GM12875 (cell line): ENCODE measurements at regions not wholly inside any gene's neighbourhood (a gene's known extent, or its start where the extent isn't known, plus 50 kb on each side); places are given as distances from the start of the nearest gene placed in this dataset.
"Not testable (repeated sequence)": the region's sequence is repeated elsewhere in the genome, so short reads cannot be mapped to it uniquely, and the experiment has no call there.

Source experiments
- H3K4me3 ChIP-seq: one replicate; pipeline ENCODE4 v1.5.1; 2011; ENCODE audit warnings: low read depth, low read length, control low read depth
- CTCF ChIP-seq: IDR thresholded peaks from 2 replicates; pipeline ENCODE4 v1.5.1; 2011; ENCODE audit warnings: low read depth, mild to moderate bottlenecking, control low read depth, inconsistent platforms, low read length, moderate library complexity, borderline replicate concordance; ENCODE audit not compliant: insufficient read depth

DNA sequence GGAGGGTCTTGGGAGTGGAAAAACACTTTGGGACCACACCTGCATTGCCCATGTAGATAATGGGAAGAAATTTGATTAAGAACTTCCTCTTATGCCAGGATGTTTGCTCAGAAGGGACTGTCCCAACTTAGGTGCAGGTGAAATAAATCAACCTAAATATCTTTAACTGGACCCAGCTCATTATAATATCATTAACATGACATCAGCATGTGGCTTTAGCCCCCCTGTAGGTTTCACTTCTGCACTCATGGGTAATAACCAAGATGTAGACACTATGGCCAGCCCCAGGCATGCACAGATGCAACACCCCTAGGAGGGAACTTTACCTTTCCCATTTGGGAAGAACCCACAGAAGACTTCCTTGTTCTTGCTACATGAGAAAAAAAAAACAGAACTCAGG lies 227.4 kb upstream of the ZNF804A start:
- TF ChIP-seq CTCF = no peak
- no peak overlapping the region for H3K4me3 ChIP-seq

DNA sequence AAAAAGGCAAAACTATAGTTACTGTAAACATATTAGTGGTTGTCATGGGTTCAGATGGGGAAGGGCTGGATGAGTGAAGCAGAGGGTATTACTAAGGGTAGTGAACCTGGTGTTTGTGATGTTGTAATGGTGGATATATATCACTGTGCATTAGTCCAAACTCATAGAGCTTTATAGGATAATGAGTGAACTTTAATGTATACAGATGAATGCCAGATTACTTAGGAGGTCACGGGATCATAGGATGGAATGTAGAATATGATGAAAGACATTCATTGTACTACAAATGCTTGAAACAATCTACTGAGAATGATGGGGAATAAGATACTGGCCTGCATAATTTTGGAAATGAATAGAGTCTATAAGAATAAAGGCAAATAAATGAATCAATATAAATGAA lies 226.7 kb upstream of the ZNF804A start:
- TF ChIP-seq CTCF = no peak
- H3K4me3 ChIP-seq = no peak overlapping the region

- H3K4me3 ChIP-seq = no peak overlapping the region
- TF ChIP-seq CTCF = no peak
Observed at GRCh38 chr2:184372484-184372883, 225.8 kb upstream of the ZNF804A start.

DNA sequence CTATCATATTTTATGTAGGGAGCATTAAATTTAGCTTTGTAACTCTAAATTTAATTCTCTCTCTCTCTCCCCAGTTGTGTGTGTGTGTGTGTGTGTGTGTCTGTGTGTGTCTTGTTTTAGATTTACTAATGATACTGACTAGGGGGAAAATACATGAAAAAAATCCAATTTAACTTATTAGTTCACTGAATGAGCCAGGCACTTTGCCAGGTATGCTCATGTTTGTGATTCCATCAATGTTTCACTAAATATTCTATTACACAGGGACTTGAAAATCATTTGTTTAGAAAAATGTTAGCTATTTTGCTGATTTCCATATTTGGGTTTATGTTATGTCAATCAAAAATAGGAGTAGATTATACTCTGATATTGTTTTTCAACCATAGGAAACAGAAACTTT lies 203.7 kb upstream of the ZNF804A start:
- no peak for TF ChIP-seq CTCF
- H3K4me3 ChIP-seq = no peak overlapping the region

DNA sequence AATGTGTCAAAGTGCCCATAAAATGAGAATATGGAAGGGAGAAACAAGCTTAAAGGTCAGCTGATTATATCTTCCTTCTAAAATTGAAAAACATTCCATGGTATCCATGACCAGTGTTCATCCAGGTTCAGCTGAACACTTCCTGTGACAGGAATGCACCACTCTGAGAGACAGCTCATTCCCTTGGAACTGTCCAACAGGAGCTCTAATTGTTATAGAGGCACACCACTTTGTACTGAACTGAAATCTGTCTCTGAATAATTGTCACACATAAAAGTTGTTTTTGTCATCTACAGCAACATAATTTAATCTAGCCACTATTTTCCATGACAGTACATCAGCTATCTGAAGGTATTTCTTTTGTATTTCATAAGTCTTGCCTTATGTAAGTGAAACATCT lies 195.9 kb upstream of the ZNF804A start:
- H3K4me3 ChIP-seq = no peak overlapping the region
- TF ChIP-seq CTCF = no peak

- not testable (repeated sequence) for H3K4me3 ChIP-seq
Observed at GRCh38 chr2:184407041-184407630, 191.2 kb upstream of the ZNF804A start.

DNA sequence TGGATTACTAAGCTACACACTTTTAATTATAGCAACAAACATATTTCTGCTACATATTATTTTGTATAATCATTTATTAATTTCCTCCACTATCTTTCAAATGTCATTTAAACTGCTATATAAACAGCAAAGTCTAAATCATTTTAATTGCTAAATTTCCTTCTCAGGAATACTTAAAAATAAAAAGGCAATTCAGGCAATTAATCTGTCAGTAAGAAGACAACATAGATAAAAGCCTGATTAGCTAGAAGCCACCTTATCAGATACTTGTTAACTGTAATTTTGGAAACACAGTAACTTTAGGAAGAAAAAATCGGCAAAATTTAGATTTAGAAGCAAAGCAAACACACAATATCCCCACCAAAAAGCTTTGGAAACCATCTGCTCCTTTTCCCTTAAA lies 188.2 kb upstream of the ZNF804A start:
- H3K4me3 ChIP-seq = no peak overlapping the region
- no peak for TF ChIP-seq CTCF

DNA sequence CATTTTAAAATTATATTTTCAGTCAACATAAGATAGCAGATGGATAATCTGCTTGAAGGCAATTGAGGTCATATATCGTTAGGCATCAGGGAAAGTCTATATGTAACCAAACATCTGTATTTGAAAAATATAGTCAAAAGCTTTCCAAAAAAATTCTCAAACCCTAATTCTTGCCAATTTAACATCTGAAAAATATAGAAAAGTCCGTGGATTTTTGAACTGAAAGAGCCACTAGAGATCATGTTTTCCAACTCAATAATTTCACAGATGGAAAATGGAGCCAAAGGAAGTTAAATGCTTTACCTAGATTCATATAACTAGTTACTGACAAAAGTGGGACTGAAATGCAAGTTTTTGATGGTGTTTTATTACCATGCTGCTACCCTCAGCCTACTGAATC lies 185.1 kb upstream of the ZNF804A start:
- no peak overlapping the region for H3K4me3 ChIP-seq
- no peak for TF ChIP-seq CTCF
